A549 (cell line): ENCODE measurements at regions not wholly inside any gene's neighbourhood (a gene's known extent, or its start where the extent isn't known, plus 50 kb on each side); places are given as distances from the start of the nearest gene placed in this dataset.

Experiments used
- ATAC-seq, 2 experiments: fragments of 200-7000 bp in 1 of 2; fragments of >200 bp in 1 of 2; cut with Nextera tagmentation in 1 of 2; cut with Tn5 transposase in 1 of 2; 3 replicates each; pipeline versions ENCODE4 v1.8.0 to v1.9.1; 2018 to 2020; ENCODE audit warnings: mild to moderate bottlenecking in 1 of 2, moderate library complexity in 1 of 2
- CTCF ChIA-PET: fragments of 300-600 bp; sonication (Branson Sonifier 250); formaldehyde crosslinking; extraction: SDS; loops from one replicate; lab custom pipeline; 2021; ENCODE audit warnings: antibody characterized with exemption, inconsistent platforms; lab: Yijun Ruan, JAX
- POLR2A ChIA-PET: fragments of 350-600 bp; formaldehyde crosslinking; extraction: SDS; loops from one replicate; lab custom pipeline; 2021; ENCODE audit warnings: antibody characterized with exemption, inconsistent platforms; lab: Yijun Ruan, JAX
- DNase-seq, 2 experiments: peaks; one replicate each; pipeline versions ENCODE4 v3.0.0 to v3.0.0-alpha.2; 2011 to 2016; ENCODE audit warnings: low read depth in 1 of 2, low spot score in 1 of 2
- FAIRE-seq: peaks from 2 replicates; lab custom pipeline; 2011; peaks lifted over from hg19 to GRCh38; lab: Jason Lieb, UNC
- H3K27ac ChIP-seq, 2 experiments: fragments of >200 bp; sonication (Bioruptor Twin); formaldehyde crosslinking; 3 replicates each; pipeline ENCODE4 v1.5.1; 2016 to 2017
- H3K4me1 ChIP-seq: fragments of >200 bp; sonication (Bioruptor Twin); formaldehyde crosslinking; 3 replicates; pipeline ENCODE4 v1.6.1; 2016
- H3K4me2 ChIP-seq: fragments of >200 bp; sonication (Bioruptor Twin); formaldehyde crosslinking; 3 replicates; pipeline ENCODE4 v1.6.1; 2016
- H3K4me3 ChIP-seq: fragments of >200 bp; sonication (Bioruptor Twin); formaldehyde crosslinking; 3 replicates; pipeline ENCODE4 v1.5.1; 2016
- H3K9me3 ChIP-seq: fragments of >200 bp; sonication (Bioruptor Twin); formaldehyde crosslinking; 3 replicates; pipeline ENCODE4 v1.6.1; 2016
- CBX2 ChIP-seq: fragments of 200-600 bp; sonication (generic); IDR thresholded peaks from 2 replicates; pipeline ENCODE4 v1.6.1; 2016; ENCODE audit warnings: low read depth, mild to moderate bottlenecking, borderline replicate concordance
- CHD2 ChIP-seq: fragments of 150-350 bp; IDR thresholded peaks from 2 replicates; pipeline ENCODE4 v1.6.1; 2014; ENCODE audit warnings: low read length; ENCODE audit not compliant: partially characterized antibody
- ESRRA ChIP-seq: fragments of 150-350 bp; IDR thresholded peaks from 2 replicates; pipeline ENCODE4 v1.6.1; 2014; ENCODE audit warnings: mild to moderate bottlenecking, low read length, borderline replicate concordance
- KDM1A ChIP-seq: fragments of 200-600 bp; sonication (generic); IDR thresholded peaks from 2 replicates; pipeline ENCODE4 v1.6.1; 2016; ENCODE audit warnings: low read depth, mild to moderate bottlenecking
- KDM5A ChIP-seq: fragments of 200-600 bp; sonication (generic); IDR thresholded peaks from 2 replicates; pipeline ENCODE4 v1.6.1; 2016; ENCODE audit warnings: antibody characterized with exemption, mild to moderate bottlenecking
- MYC ChIP-seq: IDR thresholded peaks from 2 replicates; pipeline ENCODE4 v1.6.1; 2012; ENCODE audit warnings: mild to moderate bottlenecking, inconsistent platforms, low read length, improper control_type of control experiment, borderline replicate concordance
- NFE2L2 ChIP-seq: fragments of 150-350 bp; conservative IDR thresholded peaks from 2 replicates; pipeline ENCODE4 v1.6.1; 2014; ENCODE audit warnings: low read length
- NR3C1 ChIP-seq: fragments of >200 bp; sonication (Bioruptor Twin); formaldehyde crosslinking; IDR thresholded peaks from 3 replicates; pipeline ENCODE4 v1.6.1; 2017
- RNF2 ChIP-seq: fragments of 200-600 bp; sonication (generic); IDR thresholded peaks from 2 replicates; pipeline ENCODE4 v1.6.1; 2016; ENCODE audit warnings: low read depth, mild to moderate bottlenecking, antibody characterized with exemption, moderate library complexity, borderline replicate concordance
- SREBF2 ChIP-seq: fragments of 450-650 bp; IDR thresholded peaks from 2 replicates; pipeline ENCODE4 v1.6.1; 2014; ENCODE audit warnings: mild to moderate bottlenecking, moderate library complexity
- TP53 ChIP-seq: fragments of 250-450 bp; sonication (Bioruptor Pico); IDR thresholded peaks from 2 replicates; pipeline ENCODE4 v1.5.0; 2021; ENCODE audit warnings: mild to moderate bottlenecking, moderate library complexity
- ZC3H11A ChIP-seq: fragments of 450-650 bp; IDR thresholded peaks from 2 replicates; pipeline ENCODE4 v1.6.1; 2014; ENCODE audit warnings: antibody characterized with exemption, mild to moderate bottlenecking
- WGBS: methylation state at CpG from one replicate; pipeline ENCODE4 v1.1.6; 2017; ENCODE audit errors: missing lambda C conversion rate; 5-methylcytosine and 5-hydroxymethylcytosine counted together
- TF ChIP-seq, protein P1 (sequence below): fragments of >200 bp; sonication (Bioruptor Twin); formaldehyde crosslinking; IDR thresholded peaks from 2 replicates; pipeline ENCODE4 v1.6.1; 2016
- TF ChIP-seq, protein P2 (sequence below): fragments of 200-600 bp; sonication (generic); IDR thresholded peaks from 2 replicates; pipeline ENCODE4 v1.6.1; 2016; ENCODE audit warnings: antibody characterized with exemption, mild to moderate bottlenecking, moderate library complexity
- TF ChIP-seq, protein P3 (sequence below): fragments of >200 bp; sonication (Bioruptor Twin); formaldehyde crosslinking; IDR thresholded peaks from 3 replicates; pipeline ENCODE4 v1.6.1; 2016
- TF ChIP-seq, protein P4 (sequence below): fragments of 250-450 bp; sonication (Bioruptor Pico); IDR thresholded peaks from 2 replicates; pipeline ENCODE4 v1.5.0; 2021; ENCODE audit warnings: mild to moderate bottlenecking, moderate library complexity, borderline replicate concordance
- TF ChIP-seq, protein P5 (sequence below): fragments of 150-350 bp; IDR thresholded peaks from 2 replicates; pipeline ENCODE4 v1.6.1; 2014; ENCODE audit warnings: low read depth, mild to moderate bottlenecking, low read length

DNA sequence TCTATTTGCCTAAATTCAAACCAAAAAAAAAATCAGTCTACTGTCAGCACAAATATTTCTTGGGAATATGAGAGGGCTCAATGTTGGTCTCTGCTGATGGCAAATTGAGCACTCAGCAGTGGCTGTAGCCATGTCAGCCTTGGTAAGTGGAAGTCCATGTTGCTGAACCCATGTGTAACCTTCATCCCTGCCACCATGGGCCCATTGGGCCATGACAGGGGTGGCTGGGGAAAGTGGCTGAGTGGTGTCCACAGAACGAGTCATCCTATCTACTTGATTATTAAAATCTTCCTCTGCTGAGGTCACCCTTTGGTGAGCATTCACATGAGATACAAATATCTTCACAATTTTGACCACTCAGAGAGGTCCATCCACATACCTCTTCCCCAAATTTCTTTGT lies 56.8 kb upstream of the FAM9B start (continued):
- TF ChIP-seq, protein P1, sequence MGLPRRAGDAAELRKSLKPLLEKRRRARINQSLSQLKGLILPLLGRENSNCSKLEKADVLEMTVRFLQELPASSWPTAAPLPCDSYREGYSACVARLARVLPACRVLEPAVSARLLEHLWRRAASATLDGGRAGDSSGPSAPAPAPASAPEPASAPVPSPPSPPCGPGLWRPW: no peak
- TF ChIP-seq ZC3H11A: no peak
- TF ChIP-seq TP53 (CRISPR knock-in tag): no peak
- no peak for TF ChIP-seq ESRRA
- TF ChIP-seq, protein P2, sequence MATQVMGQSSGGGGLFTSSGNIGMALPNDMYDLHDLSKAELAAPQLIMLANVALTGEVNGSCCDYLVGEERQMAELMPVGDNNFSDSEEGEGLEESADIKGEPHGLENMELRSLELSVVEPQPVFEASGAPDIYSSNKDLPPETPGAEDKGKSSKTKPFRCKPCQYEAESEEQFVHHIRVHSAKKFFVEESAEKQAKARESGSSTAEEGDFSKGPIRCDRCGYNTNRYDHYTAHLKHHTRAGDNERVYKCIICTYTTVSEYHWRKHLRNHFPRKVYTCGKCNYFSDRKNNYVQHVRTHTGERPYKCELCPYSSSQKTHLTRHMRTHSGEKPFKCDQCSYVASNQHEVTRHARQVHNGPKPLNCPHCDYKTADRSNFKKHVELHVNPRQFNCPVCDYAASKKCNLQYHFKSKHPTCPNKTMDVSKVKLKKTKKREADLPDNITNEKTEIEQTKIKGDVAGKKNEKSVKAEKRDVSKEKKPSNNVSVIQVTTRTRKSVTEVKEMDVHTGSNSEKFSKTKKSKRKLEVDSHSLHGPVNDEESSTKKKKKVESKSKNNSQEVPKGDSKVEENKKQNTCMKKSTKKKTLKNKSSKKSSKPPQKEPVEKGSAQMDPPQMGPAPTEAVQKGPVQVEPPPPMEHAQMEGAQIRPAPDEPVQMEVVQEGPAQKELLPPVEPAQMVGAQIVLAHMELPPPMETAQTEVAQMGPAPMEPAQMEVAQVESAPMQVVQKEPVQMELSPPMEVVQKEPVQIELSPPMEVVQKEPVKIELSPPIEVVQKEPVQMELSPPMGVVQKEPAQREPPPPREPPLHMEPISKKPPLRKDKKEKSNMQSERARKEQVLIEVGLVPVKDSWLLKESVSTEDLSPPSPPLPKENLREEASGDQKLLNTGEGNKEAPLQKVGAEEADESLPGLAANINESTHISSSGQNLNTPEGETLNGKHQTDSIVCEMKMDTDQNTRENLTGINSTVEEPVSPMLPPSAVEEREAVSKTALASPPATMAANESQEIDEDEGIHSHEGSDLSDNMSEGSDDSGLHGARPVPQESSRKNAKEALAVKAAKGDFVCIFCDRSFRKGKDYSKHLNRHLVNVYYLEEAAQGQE: no peak
- TF ChIP-seq, all 56 proteins: peak for 0

DNA sequence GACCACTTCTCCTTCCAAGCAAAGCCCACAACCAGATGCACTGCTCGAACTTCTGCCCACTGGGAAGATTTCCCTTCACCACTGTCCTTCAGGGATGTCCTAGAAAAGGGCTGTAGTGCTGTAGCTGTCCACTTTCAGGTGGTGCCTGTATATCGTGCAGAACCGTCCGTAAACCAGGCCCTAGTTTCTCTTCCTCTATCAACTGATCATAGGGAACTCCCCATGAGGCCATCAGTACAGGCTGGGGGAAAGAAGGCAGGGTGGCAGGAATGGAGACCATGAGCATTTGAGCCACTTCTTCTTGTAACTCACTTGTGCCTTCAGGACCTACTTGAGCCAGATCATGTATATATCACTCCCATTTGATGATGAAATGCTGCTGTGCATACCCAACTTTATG lies 57.3 kb upstream of the FAM9B start:
- FAIRE-seq (no peak), ATAC-seq (no peak), DNase-seq (no peak)
- Histone ChIP-seq H3K4me3 (no peak overlapping the region), H3K9me3 (no peaks in the 10 kb centered on the region), H3K4me1 (no peaks in the 10 kb centered on the region), H3K27ac (no peak overlapping the region), H3K4me2 (no peak overlapping the region)
- POLR2A ChIA-PET: no interaction called here
- 70% methylated on average over 4 of the region's 4 CpGs for WGBS
- CTCF ChIA-PET: no interaction called here
- TF ChIP-seq MYC (no peak), CBX2 (no peak), KDM5A (no peak), NFE2L2 (no peak), NR3C1 (no peak), CHD2 (no peak), SREBF2 (no peak), RNF2 (no peak), KDM1A (no peak), TP53 (CRISPR knock-in tag) (no peak)
- TF ChIP-seq, protein P3, sequence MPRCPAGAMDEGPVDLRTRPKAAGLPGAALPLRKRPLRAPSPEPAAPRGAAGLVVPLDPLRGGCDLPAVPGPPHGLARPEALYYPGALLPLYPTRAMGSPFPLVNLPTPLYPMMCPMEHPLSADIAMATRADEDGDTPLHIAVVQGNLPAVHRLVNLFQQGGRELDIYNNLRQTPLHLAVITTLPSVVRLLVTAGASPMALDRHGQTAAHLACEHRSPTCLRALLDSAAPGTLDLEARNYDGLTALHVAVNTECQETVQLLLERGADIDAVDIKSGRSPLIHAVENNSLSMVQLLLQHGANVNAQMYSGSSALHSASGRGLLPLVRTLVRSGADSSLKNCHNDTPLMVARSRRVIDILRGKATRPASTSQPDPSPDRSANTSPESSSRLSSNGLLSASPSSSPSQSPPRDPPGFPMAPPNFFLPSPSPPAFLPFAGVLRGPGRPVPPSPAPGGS: no peak
- TF ChIP-seq, protein P4, sequence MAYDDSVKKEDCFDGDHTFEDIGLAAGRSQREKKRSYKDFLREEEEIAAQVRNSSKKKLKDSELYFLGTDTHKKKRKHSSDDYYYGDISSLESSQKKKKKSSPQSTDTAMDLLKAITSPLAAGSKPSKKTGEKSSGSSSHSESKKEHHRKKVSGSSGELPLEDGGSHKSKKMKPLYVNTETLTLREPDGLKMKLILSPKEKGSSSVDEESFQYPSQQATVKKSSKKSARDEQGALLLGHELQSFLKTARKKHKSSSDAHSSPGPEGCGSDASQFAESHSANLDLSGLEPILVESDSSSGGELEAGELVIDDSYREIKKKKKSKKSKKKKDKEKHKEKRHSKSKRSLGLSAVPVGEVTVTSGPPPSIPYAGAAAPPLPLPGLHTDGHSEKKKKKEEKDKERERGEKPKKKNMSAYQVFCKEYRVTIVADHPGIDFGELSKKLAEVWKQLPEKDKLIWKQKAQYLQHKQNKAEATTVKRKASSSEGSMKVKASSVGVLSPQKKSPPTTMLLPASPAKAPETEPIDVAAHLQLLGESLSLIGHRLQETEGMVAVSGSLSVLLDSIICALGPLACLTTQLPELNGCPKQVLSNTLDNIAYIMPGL (CRISPR knock-in tag): no peak
- TF ChIP-seq, protein P5, sequence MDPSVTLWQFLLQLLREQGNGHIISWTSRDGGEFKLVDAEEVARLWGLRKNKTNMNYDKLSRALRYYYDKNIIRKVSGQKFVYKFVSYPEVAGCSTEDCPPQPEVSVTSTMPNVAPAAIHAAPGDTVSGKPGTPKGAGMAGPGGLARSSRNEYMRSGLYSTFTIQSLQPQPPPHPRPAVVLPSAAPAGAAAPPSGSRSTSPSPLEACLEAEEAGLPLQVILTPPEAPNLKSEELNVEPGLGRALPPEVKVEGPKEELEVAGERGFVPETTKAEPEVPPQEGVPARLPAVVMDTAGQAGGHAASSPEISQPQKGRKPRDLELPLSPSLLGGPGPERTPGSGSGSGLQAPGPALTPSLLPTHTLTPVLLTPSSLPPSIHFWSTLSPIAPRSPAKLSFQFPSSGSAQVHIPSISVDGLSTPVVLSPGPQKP: no peak
